DMS53 (cell line): ENCODE measurements at regions not wholly inside any gene's neighbourhood (a gene's known extent, or its start where the extent isn't known, plus 50 kb on each side); places are given as distances from the start of the nearest gene placed in this dataset.

Experiments used
- DNase-seq: peaks from one replicate; lab custom pipeline; 2025; lab: John Stamatoyannopoulos, UW

GRCh38 chr6:11633741-11634509 lies 96.4 kb downstream of the TMEM170B start:
- no peak for DNase-seq

GRCh38 chr6:11634948-11635347 lies 97.4 kb downstream of the TMEM170B start:
- peak; percentile 45 for DNase-seq

- no peak for DNase-seq
These were observed 98.6 kb downstream of the TMEM170B start for GRCh38 chr6:11636121-11636520.

GRCh38 chr6:11637266-11637665 lies 99.7 kb downstream of the TMEM170B start:
- DNase-seq, result peak; percentile 35

- no peak for DNase-seq
These were observed 102.1 kb downstream of the TMEM170B start for GRCh38 chr6:11639376-11640235.

GRCh38 chr6:11640486-11640885 lies 102.9 kb downstream of the TMEM170B start:
- DNase-seq, result no peak

- no peak for DNase-seq
These were observed 106.5 kb downstream of the TMEM170B start for GRCh38 chr6:11644071-11644470.

- no peak for DNase-seq
These were observed 107.1 kb downstream of the TMEM170B start for GRCh38 chr6:11644601-11645000.

- DNase-seq, result no peak
These were observed 107.5 kb downstream of the TMEM170B start for GRCh38 chr6:11645016-11645415.

- DNase-seq, result no peak
These were observed 110.9 kb downstream of the TMEM170B start for GRCh38 chr6:11648436-11648775.

- no peak for DNase-seq
These were observed 111.3 kb downstream of the TMEM170B start for GRCh38 chr6:11648889-11649288.

GRCh38 chr6:11650025-11650696 lies 112.6 kb downstream of the TMEM170B start:
- DNase-seq, result no peak

GRCh38 chr6:11650711-11651110 lies 113.2 kb downstream of the TMEM170B start:
- DNase-seq, result no peak

- DNase-seq, result peak; percentile 71
These were observed 115.6 kb downstream of the TMEM170B start for GRCh38 chr6:11653028-11653583.

- DNase-seq, result no peak
These were observed 117.3 kb downstream of the TMEM170B start for GRCh38 chr6:11654876-11655275.

GRCh38 chr6:11656491-11656890 lies 118.9 kb downstream of the TMEM170B start:
- no peak for DNase-seq

- no peak for DNase-seq
These were observed 118.8 kb downstream of the ADTRP start for GRCh38 chr6:11659757-11660156.

- DNase-seq, result no peak
These were observed 116.3 kb downstream of the ADTRP start for GRCh38 chr6:11662323-11662722.

GRCh38 chr6:11663519-11663918 lies 115.1 kb downstream of the ADTRP start:
- no peak for DNase-seq
